IMR-90 (cell line): ENCODE measurements at regions not wholly inside any gene's neighbourhood (a gene's known extent, or its start where the extent isn't known, plus 50 kb on each side); places are given as distances from the start of the nearest gene placed in this dataset.
A peak's percentile ranks its signal among the peaks of the same experiment; 100 is the strongest.

ENCODE experiments used
- ATAC-seq: fragments of 200-7000 bp; cut with Tn5 transposase; 2 replicates; pipeline ENCODE4 v1.9.1; 2020; ENCODE audit warnings: low read depth, mild to moderate bottlenecking, moderate library complexity
- BruUV-seq: library from RNA; stranded (reverse); fragments of 400-500 nt; replicated peaks from 2 replicates; lab custom pipeline; 2021; lab: Mats Ljungman, UMichigan
- CTCF ChIA-PET: fragments of 300-600 bp; formaldehyde crosslinking; extraction: SDS; loops from one replicate; lab custom pipeline; 2021; ENCODE audit warnings: antibody characterized with exemption; lab: Yijun Ruan, JAX
- POLR2A ChIA-PET: fragments of 300-600 bp; sonication (Branson Sonifier 250); formaldehyde crosslinking; loops from one replicate; lab custom pipeline; 2022; ENCODE audit warnings: antibody characterized with exemption; ENCODE audit not compliant: unreplicated experiment; lab: Charles Lee
- DNase-seq: peaks from one replicate; pipeline ENCODE4 v3.0.0; 2013
- H2AFZ ChIP-seq: replicated peaks from 2 replicates; pipeline ENCODE3; 2013; ENCODE audit warnings: low read length, mild to moderate bottlenecking; ENCODE audit not compliant: poor library complexity
- H2AK5ac ChIP-seq: 2 replicates; pipeline ENCODE4 v1.6.1; 2013; ENCODE audit warnings: low read depth, low read length, inconsistent platforms
- H2AK9ac ChIP-seq: replicated peaks from 2 replicates; pipeline ENCODE3; 2013; ENCODE audit warnings: mild to moderate bottlenecking, low read depth, low read length, moderate library complexity; ENCODE audit not compliant: poor library complexity
- H2BK120ac ChIP-seq: 2 replicates; pipeline ENCODE4 v1.6.1; 2013; ENCODE audit warnings: low read depth, low read length, inconsistent platforms
- H2BK15ac ChIP-seq: 3 replicates; pipeline ENCODE4 v1.6.1; 2013; ENCODE audit warnings: low read depth, low read length, inconsistent platforms
- H2BK20ac ChIP-seq: 2 replicates; pipeline ENCODE4 v1.6.1; 2013; ENCODE audit warnings: low read depth, mild to moderate bottlenecking, inconsistent platforms, low read length, moderate library complexity
- H2BK5ac ChIP-seq: 2 replicates; pipeline ENCODE4 v1.6.1; 2013; ENCODE audit warnings: mild to moderate bottlenecking, low read depth, low read length, inconsistent platforms; ENCODE audit not compliant: poor library complexity, severe bottlenecking
- H3K14ac ChIP-seq: replicated peaks from 2 replicates; pipeline ENCODE4 v1.6.1; 2013; ENCODE audit warnings: low read depth, low read length, inconsistent platforms
- H3K18ac ChIP-seq: 2 replicates; pipeline ENCODE4 v1.6.1; 2013; ENCODE audit warnings: low read depth, low read length, control low read depth
- H3K23ac ChIP-seq: 2 replicates; pipeline ENCODE4 v1.6.1; 2013; ENCODE audit warnings: low read depth, low read length, inconsistent platforms
- H3K27ac ChIP-seq: 2 replicates; pipeline ENCODE4 v1.5.1; 2013; ENCODE audit warnings: mild to moderate bottlenecking, control low read depth, low read length; ENCODE audit not compliant: insufficient read depth
- H3K27me3 ChIP-seq: 2 replicates; pipeline ENCODE4 v1.6.1; 2013; ENCODE audit warnings: low read length; ENCODE audit not compliant: control insufficient read depth, insufficient read depth
- H3K36me3 ChIP-seq: 2 replicates; pipeline ENCODE4 v1.6.1; 2013; ENCODE audit warnings: low read length, mixed read lengths; ENCODE audit not compliant: control insufficient read depth, insufficient read depth
- H3K4ac ChIP-seq: 2 replicates; pipeline ENCODE4 v1.6.1; 2013; ENCODE audit warnings: low read depth, low read length, inconsistent platforms
- H3K4me1 ChIP-seq: 2 replicates; pipeline ENCODE4 v1.6.1; 2013; ENCODE audit warnings: low read length, mixed read lengths; ENCODE audit not compliant: control insufficient read depth, insufficient read depth
- H3K4me2 ChIP-seq: 2 replicates; pipeline ENCODE4 v1.6.1; 2013; ENCODE audit warnings: low read depth, mild to moderate bottlenecking, control low read depth, low read length, moderate library complexity
- H3K4me3 ChIP-seq: 2 replicates; pipeline ENCODE4 v1.5.1; 2013; ENCODE audit warnings: low read depth, mild to moderate bottlenecking, control low read depth, low read length, moderate library complexity; ENCODE audit not compliant: insufficient read depth
- H3K56ac ChIP-seq: 2 replicates; pipeline ENCODE4 v1.6.1; 2013; ENCODE audit warnings: low read length, inconsistent platforms; ENCODE audit not compliant: insufficient read depth; ENCODE audit errors: extremely low read depth
- H3K79me1 ChIP-seq, 2 experiments: 2 replicates each; pipeline ENCODE4 v1.6.1; 2013; ENCODE audit warnings: low read length in 2 of 2, inconsistent platforms in 1 of 2, low read depth in 1 of 2
- H3K9ac ChIP-seq: 2 replicates; pipeline ENCODE4 v1.6.1; 2013; ENCODE audit warnings: low read depth, low read length, control low read depth
- H3K9me1 ChIP-seq: 2 replicates; pipeline ENCODE4 v1.6.1; 2013; ENCODE audit warnings: low read length, inconsistent platforms; ENCODE audit not compliant: insufficient read depth
- H3K9me3 ChIP-seq: 2 replicates; pipeline ENCODE4 v1.6.1; 2013; ENCODE audit warnings: low read length; ENCODE audit not compliant: control insufficient read depth, insufficient read depth
- H4K20me1 ChIP-seq: 2 replicates; pipeline ENCODE4 v1.6.1; 2013; ENCODE audit warnings: low read length, inconsistent platforms; ENCODE audit not compliant: insufficient read depth
- H4K5ac ChIP-seq: 2 replicates; pipeline ENCODE4 v1.6.1; 2013; ENCODE audit warnings: mild to moderate bottlenecking, low read depth, low read length, control low read depth
- H4K8ac ChIP-seq, 2 experiments: 2 replicates each; pipeline ENCODE4 v1.6.1; 2013; ENCODE audit warnings: low read depth in 2 of 2, low read length in 2 of 2, control low read depth in 1 of 2, inconsistent platforms in 1 of 2
- H4K91ac ChIP-seq: 2 replicates; pipeline ENCODE4 v1.6.1; 2013; ENCODE audit warnings: low read depth, low read length, inconsistent platforms; ENCODE audit not compliant: insufficient read depth
- CEBPB ChIP-seq: IDR thresholded peaks from 2 replicates; pipeline ENCODE4 v1.6.1; 2012; ENCODE audit warnings: low read depth, low read length, improper control_type of control experiment
- MAFK ChIP-seq: IDR thresholded peaks from 2 replicates; pipeline ENCODE4 v1.6.1; 2012; ENCODE audit warnings: low read depth, low read length, improper control_type of control experiment
- RAD21 ChIP-seq: IDR thresholded peaks from 2 replicates; pipeline ENCODE4 v1.6.1; 2012; ENCODE audit warnings: low read length, improper control_type of control experiment
- RFX5 ChIP-seq: IDR thresholded peaks from 2 replicates; pipeline ENCODE4 v1.8.0; 2012; ENCODE audit warnings: low read depth, mild to moderate bottlenecking, low read length, moderate library complexity
- dilution Hi-C: fragments of 300-500 bp; cut with HindIII; formaldehyde crosslinking; loops from one replicate; pipeline ENCODE4 v1.14.3; 2018; ENCODE audit warnings: low sequenced_read_pairs; ENCODE audit not compliant: unreplicated experiment
- in situ Hi-C: fragments of 300-500 bp; cut with MboI; formaldehyde crosslinking; loops from 3 replicates; pipeline ENCODE4 v1.14.3; 2019; ENCODE audit warnings: low sequenced_read_pairs, inconsistent platforms, mixed read lengths
- intact Hi-C: fragments of 100-400 bp; cut with micrococcal nuclease; formaldehyde crosslinking; loops from 2 replicates; pipeline ENCODE4 v1.10.0; 2022
- TF ChIP-seq, protein P1 (sequence below): fragments of 150-350 bp; IDR thresholded peaks from 2 replicates; pipeline ENCODE4 v1.6.1; 2016; ENCODE audit warnings: low read depth, mild to moderate bottlenecking, low read length, moderate library complexity, borderline replicate concordance

DNA sequence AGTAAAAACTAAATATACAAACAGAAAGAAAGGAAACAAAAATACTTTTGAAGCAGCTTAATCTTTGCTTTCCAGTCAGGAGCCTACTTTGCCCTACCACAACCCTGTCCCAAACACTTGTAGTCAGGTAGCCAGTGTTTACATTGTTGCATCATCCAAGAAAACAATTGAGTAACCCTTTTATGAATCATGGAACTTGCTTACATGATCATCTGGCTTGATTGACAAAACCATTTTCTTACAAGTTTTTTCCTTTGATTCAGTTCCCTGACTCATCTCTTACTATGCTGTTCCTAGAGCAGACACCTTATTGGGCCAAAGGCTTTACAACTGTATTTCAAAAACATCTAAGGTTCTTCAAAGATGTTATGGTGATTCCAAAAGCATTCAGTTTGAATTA, 740.1 kb downstream of the KLHL13 start:
- Histone ChIP-seq H3K18ac (no peak overlapping the region), H2AK9ac (no peak overlapping the region), H2AFZ (no peak overlapping the region), H3K14ac (no peak overlapping the region), H3K56ac (no peak overlapping the region), H2AK5ac (no peak overlapping the region), H3K23ac (no peak overlapping the region), H3K9me3 (no peaks in the 10 kb centered on the region), H2BK5ac (no peak overlapping the region), H3K27ac (no peak overlapping the region), H2BK20ac (no peak overlapping the region), H3K9me1 (no peaks in the 10 kb centered on the region), H2BK120ac (no peak overlapping the region), H4K8ac (no peak overlapping the region), H3K4me2 (no peak overlapping the region), H3K4me1 (no peaks in the 10 kb centered on the region), H2BK15ac (no peak overlapping the region), H3K4ac (no peak overlapping the region), H4K20me1 (no peaks in the 10 kb centered on the region), H4K91ac (no peak overlapping the region), H4K5ac (no peak overlapping the region), H3K79me1 (no peaks in the 10 kb centered on the region), H3K36me3 (no peaks in the 10 kb centered on the region), H3K9ac (no peak overlapping the region), H3K27me3 (no peaks in the 10 kb centered on the region), H3K4me3 (no peak overlapping the region)
- ChIA-PET CTCF (no interaction called here), POLR2A (no interaction called here)
- no TSS peak for BruUV-seq
- dilution Hi-C loops, result no loop called here
- intact Hi-C loops, result no loop called here
- TF ChIP-seq RFX5 (no peak), CEBPB (peak; percentile 52; the same call in 1 of the 2 replicates), RAD21 (no peak), MAFK (no peak)
- TF ChIP-seq, protein P1, sequence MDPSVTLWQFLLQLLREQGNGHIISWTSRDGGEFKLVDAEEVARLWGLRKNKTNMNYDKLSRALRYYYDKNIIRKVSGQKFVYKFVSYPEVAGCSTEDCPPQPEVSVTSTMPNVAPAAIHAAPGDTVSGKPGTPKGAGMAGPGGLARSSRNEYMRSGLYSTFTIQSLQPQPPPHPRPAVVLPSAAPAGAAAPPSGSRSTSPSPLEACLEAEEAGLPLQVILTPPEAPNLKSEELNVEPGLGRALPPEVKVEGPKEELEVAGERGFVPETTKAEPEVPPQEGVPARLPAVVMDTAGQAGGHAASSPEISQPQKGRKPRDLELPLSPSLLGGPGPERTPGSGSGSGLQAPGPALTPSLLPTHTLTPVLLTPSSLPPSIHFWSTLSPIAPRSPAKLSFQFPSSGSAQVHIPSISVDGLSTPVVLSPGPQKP, result no peak
- no peak for ATAC-seq
- no peak for DNase-seq
- in situ Hi-C loops, result no loop called here
